CD4-positive, alpha-beta T cell (primary cell): ENCODE measurements at regions not wholly inside any gene's neighbourhood (a gene's known extent, or its start where the extent isn't known, plus 50 kb on each side); places are given as distances from the start of the nearest gene placed in this dataset.

Source experiments
- ATAC-seq: fragments of 200-7000 bp; cut with Tn5 transposase; one replicate; pipeline ENCODE4 v1.10.0; 2022; ENCODE audit warnings: mild to moderate bottlenecking; ENCODE audit not compliant: poor library complexity
- CTCF ChIA-PET: fragments of 350-600 bp; sonication (Branson Sonifier 250); formaldehyde crosslinking; loops from one replicate; lab custom pipeline; 2021; ENCODE audit warnings: antibody characterized with exemption, inconsistent platforms; lab: Charles Lee
- POLR2A ChIA-PET: fragments of 350-600 bp; sonication (Branson Sonifier 250); formaldehyde crosslinking; loops from one replicate; lab custom pipeline; 2021; ENCODE audit warnings: antibody characterized with exemption, inconsistent platforms; lab: Charles Lee
- DNase-seq, 14 experiments: peaks; one replicate each; pipeline ENCODE4 v3.0.0-alpha.2; 2013 to 2020; ENCODE audit warnings: mixed read lengths in 2 of 14
- H3K27ac ChIP-seq, 2 donors: one replicate each; pipeline versions ENCODE4 v1.5.1 to v1.7.0; 2013; ENCODE audit warnings: low read length in 2 of 2, low read depth in 1 of 2, mild to moderate bottlenecking in 1 of 2
- H3K27me3 ChIP-seq, 2 experiments: 1 replicate in 1 of 2; 2 replicates in 1 of 2; pipeline versions ENCODE4 v1.6.1 to v1.7.0; 2013; ENCODE audit warnings: low read length in 2 of 2, control low read depth in 1 of 2, mild to moderate bottlenecking in 1 of 2, moderate library complexity in 1 of 2; ENCODE audit not compliant: insufficient read depth in 2 of 2, control insufficient read depth in 1 of 2
- H3K36me3 ChIP-seq: one replicate; pipeline ENCODE4 v1.6.1; 2013; ENCODE audit warnings: low read length, control low read depth; ENCODE audit not compliant: insufficient read depth
- H3K4me1 ChIP-seq: one replicate; pipeline ENCODE4 v1.6.1; 2013; ENCODE audit warnings: low read length, control low read depth; ENCODE audit not compliant: insufficient read depth
- H3K4me3 ChIP-seq: one replicate; pipeline ENCODE4 v1.5.1; 2013; ENCODE audit warnings: mild to moderate bottlenecking, low read length, moderate library complexity
- H3K9me3 ChIP-seq, 2 experiments: 1 replicate in 1 of 2; 2 replicates in 1 of 2; pipeline versions ENCODE4 v1.6.1 to v1.7.0; 2013; ENCODE audit warnings: low read length in 2 of 2, mild to moderate bottlenecking in 2 of 2, control low read depth in 1 of 2, moderate library complexity in 1 of 2; ENCODE audit not compliant: control insufficient read depth in 1 of 2, insufficient read depth in 1 of 2
- H3K27ac Mint-ChIP-seq: one replicate; pipeline ENCODE4 v1.8.0; 2020; ENCODE audit warnings: mixed read lengths
- H3K27me3 Mint-ChIP-seq: one replicate; pipeline ENCODE4 v1.8.0; 2021; ENCODE audit warnings: mixed read lengths
- H3K36me3 Mint-ChIP-seq: one replicate; pipeline ENCODE4 v1.8.0; 2021; ENCODE audit warnings: low read depth, mixed read lengths
- H3K4me1 Mint-ChIP-seq: one replicate; pipeline ENCODE4 v1.8.0; 2021; ENCODE audit warnings: low read depth, mixed read lengths
- H3K4me3 Mint-ChIP-seq: one replicate; pipeline ENCODE4 v1.8.0; 2020; ENCODE audit warnings: mild to moderate bottlenecking, mixed read lengths
- H3K9me3 Mint-ChIP-seq: one replicate; pipeline ENCODE4 v1.8.0; 2020; ENCODE audit warnings: mixed read lengths
- intact Hi-C, 2 experiments: fragments of 100-400 bp; cut with DNase I in 1 of 2; cut with micrococcal nuclease in 1 of 2; formaldehyde crosslinking; loops; one replicate each; pipeline versions ENCODE4 v1.15.1 to v1.9.0; 2023 to 2025; cut with DNase I, micrococcal nuclease
- TF ChIP-seq, protein P1 (sequence below): fragments of 200-600 bp; IDR thresholded peaks from one replicate; pipeline ENCODE4 v1.8.0; 2022; ENCODE audit warnings: antibody characterized with exemption, mild to moderate bottlenecking

DNA sequence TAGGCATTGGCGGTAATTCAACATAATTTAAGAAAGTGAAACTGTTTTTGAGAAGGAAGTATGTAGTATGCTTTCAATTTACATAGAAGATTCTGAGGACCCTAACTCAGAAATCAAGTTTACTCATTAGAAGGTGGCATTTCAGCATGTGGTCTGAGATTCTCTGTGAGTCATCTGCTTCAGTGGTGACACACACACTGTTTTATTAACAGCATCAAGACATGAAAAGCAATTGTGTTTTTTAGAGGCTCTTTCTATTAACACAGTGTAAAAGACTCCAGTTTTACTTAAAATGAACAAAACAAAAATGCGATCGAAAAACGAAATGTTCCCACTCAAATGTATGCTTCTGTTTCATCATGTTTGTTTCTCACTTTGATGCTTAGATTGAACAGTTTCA is 802.1 kb upstream of the SLITRK6 start:
- TF ChIP-seq, protein P1, sequence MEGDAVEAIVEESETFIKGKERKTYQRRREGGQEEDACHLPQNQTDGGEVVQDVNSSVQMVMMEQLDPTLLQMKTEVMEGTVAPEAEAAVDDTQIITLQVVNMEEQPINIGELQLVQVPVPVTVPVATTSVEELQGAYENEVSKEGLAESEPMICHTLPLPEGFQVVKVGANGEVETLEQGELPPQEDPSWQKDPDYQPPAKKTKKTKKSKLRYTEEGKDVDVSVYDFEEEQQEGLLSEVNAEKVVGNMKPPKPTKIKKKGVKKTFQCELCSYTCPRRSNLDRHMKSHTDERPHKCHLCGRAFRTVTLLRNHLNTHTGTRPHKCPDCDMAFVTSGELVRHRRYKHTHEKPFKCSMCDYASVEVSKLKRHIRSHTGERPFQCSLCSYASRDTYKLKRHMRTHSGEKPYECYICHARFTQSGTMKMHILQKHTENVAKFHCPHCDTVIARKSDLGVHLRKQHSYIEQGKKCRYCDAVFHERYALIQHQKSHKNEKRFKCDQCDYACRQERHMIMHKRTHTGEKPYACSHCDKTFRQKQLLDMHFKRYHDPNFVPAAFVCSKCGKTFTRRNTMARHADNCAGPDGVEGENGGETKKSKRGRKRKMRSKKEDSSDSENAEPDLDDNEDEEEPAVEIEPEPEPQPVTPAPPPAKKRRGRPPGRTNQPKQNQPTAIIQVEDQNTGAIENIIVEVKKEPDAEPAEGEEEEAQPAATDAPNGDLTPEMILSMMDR, result no peak
- Histone ChIP-seq H3K27me3 (no peaks in the 10 kb centered on the region), H3K9me3 (no peaks in the 10 kb centered on the region), H3K27ac (no peak overlapping the region), H3K36me3 (no peaks in the 10 kb centered on the region), H3K4me3 (no peak overlapping the region), H3K4me1 (no peaks in the 10 kb centered on the region)
- no peak for ATAC-seq
- no peaks in the 10 kb centered on the region for H3K27me3 Mint-ChIP-seq
- DNase-seq, result no peak
- POLR2A ChIA-PET, result no interaction called here
- H3K4me3 Mint-ChIP-seq, result no peak overlapping the region
- CTCF ChIA-PET, result no interaction called here
- no peaks in the 10 kb centered on the region for H3K36me3 Mint-ChIP-seq
- H3K4me1 Mint-ChIP-seq, result no peaks in the 10 kb centered on the region
- H3K27ac Mint-ChIP-seq, result no peak overlapping the region
- H3K9me3 Mint-ChIP-seq, result peaks cover 3% of the 10 kb centered on the region
- intact Hi-C loops, result no loop called here

DNA sequence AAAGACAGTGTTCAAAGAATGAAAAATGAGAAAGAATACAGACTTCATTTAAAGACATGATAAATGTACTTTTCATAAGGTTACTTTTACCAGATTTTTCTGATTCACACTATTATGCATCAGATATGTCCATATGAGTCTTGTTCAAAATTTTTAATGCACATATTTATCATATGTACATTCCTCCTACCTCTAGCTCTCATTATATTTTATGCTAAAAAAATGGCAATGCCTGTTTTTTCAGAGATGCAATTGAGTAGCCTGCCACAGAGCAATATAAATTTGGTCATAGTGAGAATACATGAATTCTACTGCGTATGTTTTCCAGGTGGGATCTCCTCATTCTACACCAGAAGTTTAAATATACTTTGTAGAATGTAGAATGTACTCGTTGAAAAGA is 807.0 kb upstream of the SLITRK6 start:
- Histone ChIP-seq H3K4me3 (no peak overlapping the region), H3K27me3 (no peaks in the 10 kb centered on the region), H3K4me1 (no peaks in the 10 kb centered on the region), H3K27ac (no peak overlapping the region), H3K9me3 (no peaks in the 10 kb centered on the region), H3K36me3 (no peaks in the 10 kb centered on the region)
- TF ChIP-seq, protein P1, result no peak
- no peaks in the 10 kb centered on the region for H3K36me3 Mint-ChIP-seq
- H3K27ac Mint-ChIP-seq, result no peak overlapping the region
- H3K4me3 Mint-ChIP-seq, result no peak overlapping the region
- H3K9me3 Mint-ChIP-seq, result peaks cover 3% of the 10 kb centered on the region
- DNase-seq (no peak), ATAC-seq (no peak)
- ChIA-PET POLR2A (no interaction called here), CTCF (no interaction called here)
- intact Hi-C loops, result no loop called here
- no peaks in the 10 kb centered on the region for H3K27me3 Mint-ChIP-seq
- H3K4me1 Mint-ChIP-seq, result no peaks in the 10 kb centered on the region

DNA sequence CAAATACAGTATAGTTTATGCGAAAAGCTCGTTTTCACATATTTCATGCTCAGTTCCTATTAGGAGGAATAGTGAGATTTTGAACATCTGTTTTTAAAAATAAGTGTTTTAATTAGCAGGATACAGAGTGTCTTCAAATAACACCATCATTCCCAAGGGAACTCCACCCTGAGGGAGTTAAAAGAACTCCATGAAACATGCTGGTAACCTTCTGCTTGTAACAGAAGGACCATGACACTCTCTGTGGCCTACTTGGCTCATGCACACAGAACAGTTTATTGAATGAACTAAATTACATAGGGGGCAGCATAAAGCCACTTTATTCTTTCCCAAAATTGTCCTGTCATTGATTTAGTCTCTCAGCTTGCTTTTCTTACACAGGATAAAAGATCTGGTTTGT is 809.5 kb upstream of the SLITRK6 start:
- Histone ChIP-seq H3K4me1 (no peaks in the 10 kb centered on the region), H3K9me3 (no peaks in the 10 kb centered on the region), H3K36me3 (no peaks in the 10 kb centered on the region), H3K27me3 (no peaks in the 10 kb centered on the region), H3K4me3 (no peak overlapping the region), H3K27ac (no peak overlapping the region)
- H3K27me3 Mint-ChIP-seq, result no peaks in the 10 kb centered on the region
- no peak overlapping the region for H3K27ac Mint-ChIP-seq
- no peaks in the 10 kb centered on the region for H3K4me1 Mint-ChIP-seq
- ChIA-PET CTCF (no interaction called here), POLR2A (no interaction called here)
- TF ChIP-seq, protein P1, result no peak
- intact Hi-C loops, result no loop called here
- DNase-seq (no peak), ATAC-seq (no peak)
- no peak overlapping the region for H3K4me3 Mint-ChIP-seq
- no peaks in the 10 kb centered on the region for H3K36me3 Mint-ChIP-seq
- peaks cover 5% of the 10 kb centered on the region for H3K9me3 Mint-ChIP-seq
